Activated T-helper 17 cell treated with anti-CD3 and anti-CD28 coated beads, Interleukin-2, amount 50 U/mL, for 72 hours (primary cell): ENCODE measurements at regions not wholly inside any gene's neighbourhood (a gene's known extent, or its start where the extent isn't known, plus 50 kb on each side); places are given as distances from the start of the nearest gene placed in this dataset.

Experiments
- ATAC-seq: fragments of 150-1000 bp; cut with Tn5 transposase; replicated peaks from 2 replicates; pipeline ENCODE4 v1.10.0; 2021; ENCODE audit warnings: mild to moderate bottlenecking, moderate library complexity
- H3K27ac Mint-ChIP-seq: one replicate; pipeline ENCODE4 v1.8.0; 2022; ENCODE audit warnings: mixed read lengths
- H3K27me3 Mint-ChIP-seq: one replicate; pipeline ENCODE4 v1.8.0; 2022; ENCODE audit warnings: mixed read lengths
- H3K36me3 Mint-ChIP-seq: one replicate; pipeline ENCODE4 v1.8.0; 2022; ENCODE audit warnings: low read depth, mild to moderate bottlenecking, mixed read lengths
- H3K4me1 Mint-ChIP-seq: one replicate; pipeline ENCODE4 v1.8.0; 2022; ENCODE audit warnings: mixed read lengths
- H3K4me3 Mint-ChIP-seq: one replicate; pipeline ENCODE4 v1.8.0; 2022; ENCODE audit warnings: mild to moderate bottlenecking, mixed read lengths
- H3K9me3 Mint-ChIP-seq: one replicate; pipeline ENCODE4 v1.8.0; 2022; ENCODE audit warnings: mixed read lengths

GRCh38 chr14:21941885-21942284 is 268.3 kb upstream of the OR4E1 start:
- H3K27ac Mint-ChIP-seq: no peak overlapping the region
- H3K9me3 Mint-ChIP-seq: no peaks in the 10 kb centered on the region
- ATAC-seq: no peak
- H3K4me3 Mint-ChIP-seq: peak overlapping the region; percentile 77
- no peaks in the 10 kb centered on the region for H3K27me3 Mint-ChIP-seq
- H3K36me3 Mint-ChIP-seq: no peaks in the 10 kb centered on the region
- H3K4me1 Mint-ChIP-seq: no peaks in the 10 kb centered on the region

- H3K27me3 Mint-ChIP-seq: no peaks in the 10 kb centered on the region
- ATAC-seq: peak; percentile 63
- no peaks in the 10 kb centered on the region for H3K4me1 Mint-ChIP-seq
- no peaks in the 10 kb centered on the region for H3K36me3 Mint-ChIP-seq
- no peaks in the 10 kb centered on the region for H3K9me3 Mint-ChIP-seq
- H3K4me3 Mint-ChIP-seq: peak overlapping the region; percentile 77
- H3K27ac Mint-ChIP-seq: peak overlapping the region; percentile 75
Measured at GRCh38 chr14:21940887-21941856, 267.6 kb upstream of the OR4E1 start.

- Mint-ChIP-seq H3K36me3 (no peaks in the 10 kb centered on the region), H3K27me3 (no peaks in the 10 kb centered on the region), H3K9me3 (no peaks in the 10 kb centered on the region), H3K4me1 (no peaks in the 10 kb centered on the region), H3K4me3 (no peak overlapping the region), H3K27ac (no peak overlapping the region)
- ATAC-seq: no peak
Measured at GRCh38 chr14:21939836-21940235, 266.2 kb upstream of the OR4E1 start.

- Mint-ChIP-seq H3K4me1 (no peaks in the 10 kb centered on the region), H3K36me3 (no peaks in the 10 kb centered on the region), H3K27ac (no peak overlapping the region), H3K4me3 (no peak overlapping the region), H3K9me3 (no peaks in the 10 kb centered on the region), H3K27me3 (no peaks in the 10 kb centered on the region)
- no peak for ATAC-seq
Measured at GRCh38 chr14:21937996-21938395, 264.4 kb upstream of the OR4E1 start.

GRCh38 chr14:21933681-21934080 is 260.1 kb upstream of the OR4E1 start:
- Mint-ChIP-seq H3K27ac (no peak overlapping the region), H3K36me3 (no peaks in the 10 kb centered on the region), H3K4me3 (no peak overlapping the region), H3K27me3 (no peaks in the 10 kb centered on the region), H3K9me3 (no peaks in the 10 kb centered on the region), H3K4me1 (no peaks in the 10 kb centered on the region)
- no peak for ATAC-seq

GRCh38 chr14:21924479-21924878 is 250.9 kb upstream of the OR4E1 start:
- H3K9me3 Mint-ChIP-seq: peaks cover 6% of the 10 kb centered on the region
- peak; percentile 75 for ATAC-seq
- H3K36me3 Mint-ChIP-seq: no peaks in the 10 kb centered on the region
- peak overlapping the region; percentile 76 for H3K4me3 Mint-ChIP-seq
- H3K27ac Mint-ChIP-seq: peak overlapping the region; percentile 83
- H3K4me1 Mint-ChIP-seq: peaks cover 12% of the 10 kb centered on the region
- H3K27me3 Mint-ChIP-seq: no peaks in the 10 kb centered on the region

- Mint-ChIP-seq H3K4me1 (peaks cover 12% of the 10 kb centered on the region), H3K36me3 (no peaks in the 10 kb centered on the region), H3K4me3 (peak overlapping the region; percentile 76)
Measured at GRCh38 chr14:21923820-21924219, 250.2 kb upstream of the OR4E1 start.

GRCh38 chr14:21921453-21921852 is 247.8 kb upstream of the OR4E1 start:
- Mint-ChIP-seq H3K4me1 (peaks cover 19% of the 10 kb centered on the region), H3K27ac (peak overlapping the region; percentile 58), H3K4me3 (peak overlapping the region; percentile 56), H3K27me3 (no peaks in the 10 kb centered on the region), H3K36me3 (no peaks in the 10 kb centered on the region), H3K9me3 (peaks cover 6% of the 10 kb centered on the region)
- peak; percentile 32 for ATAC-seq

More at GRCh38 chr14:21923820-21924219, 250.2 kb upstream of the OR4E1 start:
- H3K27ac Mint-ChIP-seq: peak overlapping the region; percentile 83
- peak; percentile 93 for ATAC-seq
- peaks cover 6% of the 10 kb centered on the region for H3K9me3 Mint-ChIP-seq
- H3K27me3 Mint-ChIP-seq: no peaks in the 10 kb centered on the region

- H3K4me3 Mint-ChIP-seq: peak overlapping the region; percentile 80
- peaks cover 18% of the 10 kb centered on the region for H3K4me1 Mint-ChIP-seq
- H3K27ac Mint-ChIP-seq: peak overlapping the region; percentile 73
- H3K36me3 Mint-ChIP-seq: no peaks in the 10 kb centered on the region
- no peaks in the 10 kb centered on the region for H3K9me3 Mint-ChIP-seq
- peak; percentile 63 for ATAC-seq
- H3K27me3 Mint-ChIP-seq: no peaks in the 10 kb centered on the region
Measured at GRCh38 chr14:21917699-21918436, 244.2 kb upstream of the OR4E1 start.

- ATAC-seq: peak; percentile 35
- H3K4me3 Mint-ChIP-seq: peak overlapping the region; percentile 76
- no peaks in the 10 kb centered on the region for H3K9me3 Mint-ChIP-seq
- H3K27me3 Mint-ChIP-seq: no peaks in the 10 kb centered on the region
- no peaks in the 10 kb centered on the region for H3K36me3 Mint-ChIP-seq
- H3K27ac Mint-ChIP-seq: peak overlapping the region; percentile 61
- H3K4me1 Mint-ChIP-seq: peaks cover 18% of the 10 kb centered on the region
Measured at GRCh38 chr14:21915826-21916225, 242.2 kb upstream of the OR4E1 start.

- Mint-ChIP-seq H3K9me3 (no peaks in the 10 kb centered on the region), H3K36me3 (no peaks in the 10 kb centered on the region), H3K27ac (peak overlapping the region; percentile 80), H3K4me1 (peaks cover 18% of the 10 kb centered on the region), H3K4me3 (peak overlapping the region; percentile 76), H3K27me3 (no peaks in the 10 kb centered on the region)
- ATAC-seq: peak; percentile 85
Measured at GRCh38 chr14:21913759-21914158, 240.1 kb upstream of the OR4E1 start.

GRCh38 chr14:21912367-21912766 is 238.7 kb upstream of the OR4E1 start:
- H3K4me3 Mint-ChIP-seq: peak overlapping the region; percentile 47
- H3K27me3 Mint-ChIP-seq: no peaks in the 10 kb centered on the region
- H3K36me3 Mint-ChIP-seq: no peaks in the 10 kb centered on the region
- no peak overlapping the region for H3K27ac Mint-ChIP-seq
- peaks cover 11% of the 10 kb centered on the region for H3K4me1 Mint-ChIP-seq
- ATAC-seq: no peak
- H3K9me3 Mint-ChIP-seq: no peaks in the 10 kb centered on the region

GRCh38 chr14:21911877-21912276 is 238.3 kb upstream of the OR4E1 start:
- Mint-ChIP-seq H3K27ac (no peak overlapping the region), H3K27me3 (no peaks in the 10 kb centered on the region), H3K36me3 (no peaks in the 10 kb centered on the region), H3K4me3 (peak overlapping the region; percentile 47), H3K4me1 (peaks cover 11% of the 10 kb centered on the region), H3K9me3 (no peaks in the 10 kb centered on the region)
- ATAC-seq: no peak

- Mint-ChIP-seq H3K9me3 (no peaks in the 10 kb centered on the region), H3K4me1 (peaks cover 5% of the 10 kb centered on the region), H3K4me3 (no peak overlapping the region), H3K27ac (no peak overlapping the region), H3K36me3 (no peaks in the 10 kb centered on the region), H3K27me3 (no peaks in the 10 kb centered on the region)
- no peak for ATAC-seq
Measured at GRCh38 chr14:21910260-21910659, 236.6 kb upstream of the OR4E1 start.
